GM19463 (cell line): ENCODE measurements at regions not wholly inside any gene's neighbourhood (a gene's known extent, or its start where the extent isn't known, plus 50 kb on each side); places are given as distances from the start of the nearest gene placed in this dataset.

Experiments
- ATAC-seq: cut with Tn5 transposase; IDR thresholded peaks from one replicate; pipeline ENCODE4 v1.9.1; 2021; ENCODE audit warnings: mild to moderate bottlenecking, moderate library complexity; ENCODE audit not compliant: unreplicated experiment

DNA sequence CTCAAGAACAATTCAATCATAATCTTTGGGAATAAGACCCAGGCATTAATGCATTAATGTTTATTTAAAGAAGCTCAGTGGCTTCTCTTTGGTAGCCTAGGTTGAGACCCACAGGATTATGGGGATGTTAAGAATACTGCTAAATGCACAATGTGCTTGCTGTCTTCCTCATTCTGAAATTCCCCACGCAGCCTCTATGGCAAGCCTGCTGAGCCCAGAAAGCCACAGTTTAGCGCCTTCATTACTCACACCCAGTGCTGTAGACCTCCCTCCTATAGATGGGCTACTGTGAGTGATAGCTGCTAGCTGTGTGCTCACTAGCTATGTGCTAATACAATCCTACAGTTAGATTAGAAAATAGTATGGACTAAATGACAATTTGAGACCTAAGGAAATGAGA lies 90.6 kb downstream of the TNFSF13B start:
- ATAC-seq, result no peak

- no peak for ATAC-seq
These were observed 92.3 kb downstream of the TNFSF13B start for GRCh38 chr13:108361769-108362168.

- no peak for ATAC-seq
These were observed 94.1 kb downstream of the TNFSF13B start for GRCh38 chr13:108363666-108364065.

DNA sequence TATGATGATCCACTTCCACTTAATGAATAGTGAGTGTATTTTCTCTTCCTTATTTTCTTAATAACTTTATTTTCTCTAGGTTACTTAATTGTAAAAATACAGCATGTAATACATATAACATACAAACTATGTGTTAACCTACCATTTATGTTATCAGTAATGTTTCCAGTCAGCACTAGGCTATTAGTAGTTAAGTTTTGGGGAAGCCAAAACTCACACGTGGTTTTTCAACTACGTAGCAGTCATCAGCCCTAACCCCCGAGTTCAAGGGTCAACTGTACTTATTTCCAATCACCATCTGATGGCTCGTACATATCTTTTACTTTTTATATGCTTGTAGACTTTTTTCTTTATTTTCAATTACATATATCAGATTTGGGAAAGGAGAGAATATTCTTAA lies 95.7 kb downstream of the TNFSF13B start:
- peak; percentile 44 for ATAC-seq

DNA sequence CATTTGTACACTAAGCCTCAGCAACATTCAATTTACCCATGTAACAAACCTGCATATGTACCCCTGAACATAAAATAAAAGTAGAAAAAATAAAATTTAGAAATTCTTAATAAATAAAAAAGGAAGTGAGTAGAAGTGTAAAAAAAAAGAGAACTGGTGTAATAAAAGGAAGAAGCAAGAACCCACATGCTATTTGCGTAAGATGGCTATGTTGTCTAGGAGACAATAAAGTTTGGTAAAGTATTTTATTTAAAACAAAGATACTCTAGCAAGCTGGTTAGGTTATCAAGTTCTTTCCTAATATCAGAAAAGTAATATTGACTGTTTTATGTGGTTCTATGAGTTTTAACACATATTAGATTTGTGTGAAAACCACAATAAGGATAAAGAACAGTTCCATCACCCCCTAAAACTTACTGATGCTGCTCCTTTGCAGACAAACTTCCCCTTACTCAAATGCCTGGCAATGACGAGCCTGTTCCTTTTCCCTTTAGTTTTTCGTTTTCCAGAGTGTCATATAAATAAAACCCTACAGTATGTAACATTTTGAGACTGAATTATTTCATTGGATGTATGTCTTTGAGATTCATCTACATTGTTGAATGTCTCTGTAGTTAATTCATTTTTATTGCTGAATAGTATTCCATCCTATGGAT lies 98.9 kb downstream of the TNFSF13B start:
- ATAC-seq, result no peak

GRCh38 chr13:108369412-108369811 lies 99.9 kb downstream of the TNFSF13B start:
- ATAC-seq, result no peak

- ATAC-seq, result no peak
These were observed 105.5 kb downstream of the TNFSF13B start for GRCh38 chr13:108375034-108375433.

DNA sequence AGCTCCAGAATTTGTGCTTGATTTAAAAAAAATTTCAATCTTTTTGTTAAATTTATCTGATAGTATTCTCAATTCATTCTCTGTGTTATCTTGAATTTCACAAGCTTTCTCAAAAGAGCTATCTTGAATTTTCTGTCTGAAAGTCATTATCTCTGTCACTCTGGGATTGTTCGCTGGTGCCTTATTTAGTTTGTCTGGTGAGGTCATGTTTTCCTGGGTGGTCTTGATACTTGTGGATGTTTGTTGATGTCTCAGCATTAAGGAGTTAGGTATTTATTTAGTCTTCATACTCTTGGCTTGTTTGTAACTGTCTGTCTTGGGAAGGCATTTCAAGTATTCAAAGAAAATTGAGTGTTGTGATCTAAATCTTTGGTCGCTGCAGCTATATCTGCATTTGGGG lies 106.3 kb downstream of the TNFSF13B start:
- no peak for ATAC-seq

GRCh38 chr13:108376308-108376707 lies 106.8 kb downstream of the TNFSF13B start:
- ATAC-seq, result no peak

GRCh38 chr13:108377646-108378206 lies 108.2 kb downstream of the TNFSF13B start:
- no peak for ATAC-seq

- no peak for ATAC-seq
These were observed 114.1 kb downstream of the TNFSF13B start for GRCh38 chr13:108383667-108384066.

GRCh38 chr13:108387156-108387555 lies 117.6 kb downstream of the TNFSF13B start:
- no peak for ATAC-seq

- no peak for ATAC-seq
These were observed 133.3 kb downstream of the TNFSF13B start for GRCh38 chr13:108402850-108403249.

- ATAC-seq, result peak; percentile 56
These were observed 138.0 kb downstream of the TNFSF13B start for GRCh38 chr13:108407495-108407894.

DNA sequence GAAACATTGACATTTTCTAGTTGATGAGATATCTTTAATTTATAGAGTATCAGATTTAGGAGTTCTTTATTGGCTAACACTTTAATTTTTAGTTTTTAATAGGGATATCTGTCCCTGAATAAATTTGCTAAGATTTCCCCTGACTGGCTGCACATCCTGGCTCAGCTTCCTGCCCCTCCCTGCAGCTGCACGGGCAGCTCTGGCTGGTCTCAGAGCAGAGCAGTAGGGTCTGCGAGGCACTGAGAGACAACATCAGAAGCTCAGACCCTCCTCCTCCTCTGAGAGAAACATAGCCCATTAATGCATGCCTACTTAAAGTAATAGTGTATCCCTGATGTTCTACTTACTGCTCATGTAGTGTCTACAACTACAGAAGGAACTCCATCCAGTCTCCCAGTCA lies 139.2 kb downstream of the TNFSF13B start:
- no peak for ATAC-seq

- no peak for ATAC-seq
These were observed 140.2 kb downstream of the TNFSF13B start for GRCh38 chr13:108409730-108410129.

DNA sequence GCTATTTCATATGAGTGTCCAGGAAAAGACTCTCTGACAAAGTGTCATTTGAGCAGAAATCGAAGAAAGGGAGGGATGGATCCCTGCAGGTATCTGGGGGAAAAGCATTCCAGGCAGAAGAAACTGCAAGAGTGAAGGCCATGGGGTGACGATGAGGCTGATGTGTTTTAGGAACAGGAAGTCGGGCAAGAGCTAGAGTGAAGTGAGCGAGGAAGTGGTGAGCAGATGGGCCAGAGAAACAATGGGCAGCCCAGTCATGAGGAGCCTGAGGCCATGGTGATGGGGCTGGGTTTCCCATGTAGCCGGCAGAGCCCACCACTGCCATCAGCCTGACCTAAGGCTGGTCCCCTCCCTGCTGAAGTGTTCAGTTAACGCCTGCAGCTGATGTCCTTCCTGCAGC lies 150.2 kb downstream of the TNFSF13B start:
- ATAC-seq, result no peak

GRCh38 chr13:108425056-108425455 lies 155.5 kb downstream of the TNFSF13B start:
- no peak for ATAC-seq

GRCh38 chr13:108426893-108427292 lies 157.4 kb downstream of the TNFSF13B start:
- ATAC-seq, result no peak

DNA sequence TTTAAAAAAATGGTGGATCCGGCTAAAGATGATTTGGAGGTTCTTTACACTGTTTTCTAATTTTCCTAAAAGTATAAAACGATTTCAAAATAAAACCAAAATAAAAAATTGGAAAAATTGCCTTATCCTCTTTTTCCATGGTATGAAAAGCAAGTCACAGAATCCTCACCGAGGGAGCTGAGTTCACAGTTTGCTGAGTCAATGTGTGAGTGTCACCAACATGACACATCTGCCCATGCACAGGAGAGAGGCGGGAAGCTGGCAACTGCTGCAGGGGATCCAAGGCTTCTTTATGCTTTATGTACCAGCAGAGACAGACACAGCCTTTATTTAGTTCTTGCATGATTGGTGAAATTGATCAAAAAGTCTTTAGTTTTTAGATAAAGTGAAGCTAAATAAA lies 157.8 kb downstream of the TNFSF13B start:
- no peak for ATAC-seq

DNA sequence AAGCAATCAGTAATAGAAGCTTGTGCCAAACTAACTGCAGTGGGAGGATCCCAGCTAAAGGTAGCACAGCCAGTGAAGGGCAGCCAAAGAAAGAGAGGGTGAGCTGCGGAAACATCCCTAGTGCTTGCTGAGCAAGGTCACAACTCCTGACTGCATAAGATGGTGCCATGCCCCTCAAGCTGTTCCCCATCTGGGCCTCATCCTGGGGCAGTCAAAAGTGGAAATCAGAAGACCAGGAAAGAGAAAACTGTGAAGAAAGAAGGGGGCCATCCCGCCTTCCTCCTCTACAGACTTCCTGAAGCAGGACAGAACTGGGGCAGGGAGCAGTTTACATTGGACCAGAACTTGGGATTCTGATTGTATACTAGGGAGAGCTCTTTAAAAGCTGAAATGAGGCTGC lies 159.2 kb downstream of the TNFSF13B start:
- no peak for ATAC-seq

DNA sequence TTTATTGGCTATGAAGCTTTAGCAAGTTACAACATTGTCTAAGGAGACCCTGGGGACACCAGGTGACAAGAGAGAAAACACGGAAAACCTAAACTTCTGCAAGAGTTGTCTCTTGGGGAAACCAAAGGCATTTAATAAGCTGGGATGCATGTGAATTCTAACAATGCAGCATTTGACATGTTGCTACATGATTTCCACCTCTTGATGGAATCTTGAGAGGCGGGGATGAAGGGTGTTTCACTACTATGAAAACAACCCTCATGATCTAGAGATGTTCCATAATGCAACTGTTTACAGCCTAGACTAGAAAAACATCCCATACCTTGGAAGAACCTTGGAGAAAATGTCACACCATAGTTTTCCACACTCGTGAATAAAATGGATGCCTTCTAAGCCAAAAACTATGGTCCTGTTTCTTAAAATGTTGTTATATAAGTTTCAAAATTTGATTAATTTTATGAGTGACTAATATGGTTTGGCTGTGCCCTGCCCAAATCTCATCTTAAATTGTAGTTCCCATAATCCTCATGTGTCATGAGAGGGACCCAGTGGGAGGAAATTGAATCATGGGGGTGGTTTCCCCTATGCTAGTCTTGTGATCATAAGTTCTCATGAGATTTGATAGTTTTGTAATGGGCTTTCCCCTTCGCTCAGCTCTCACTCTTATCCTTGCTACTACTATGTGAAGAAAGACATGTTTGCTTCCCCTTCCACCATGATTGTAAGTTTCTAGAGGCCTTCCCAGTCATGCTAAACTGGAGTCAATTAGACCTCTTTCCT lies 164.6 kb downstream of the TNFSF13B start:
- no peak for ATAC-seq
